ENCODE measurements at regions not wholly inside any gene's neighbourhood (a gene's known extent, or its start where the extent isn't known, plus 50 kb on each side); places are given as distances from the start of the nearest gene placed in this dataset.

DNA sequence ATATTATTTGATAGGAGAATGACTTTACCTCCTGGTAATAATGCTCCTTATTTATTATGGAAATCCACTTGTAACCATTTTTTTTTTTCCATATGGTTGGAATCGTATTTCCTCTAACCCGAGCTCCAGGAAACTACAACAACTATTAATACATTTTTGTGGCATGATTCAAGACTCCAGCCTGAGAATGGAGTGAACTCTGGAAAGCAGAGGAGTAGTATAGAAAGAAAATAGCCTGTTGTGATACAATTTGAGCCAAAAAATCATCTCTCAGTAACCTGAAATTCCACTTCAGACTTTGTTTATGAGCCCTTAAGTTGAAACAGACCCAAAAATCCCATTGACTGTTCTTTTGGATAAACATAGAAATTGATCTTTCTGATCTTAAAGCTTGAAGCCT lies 921.1 kb downstream of the SOCS6 start:
- Histone ChIP-seq H3K4me1 (ENCODE audit: low read length) (no peaks in the 10 kb centered on the region), H3K79me2 (ENCODE audit: low read length) (no peaks in the 10 kb centered on the region), H3F3A (ENCODE audit: insufficient read depth, low read length) (no peaks in the 10 kb centered on the region), H3K36me3 (replicated peaks; ENCODE audit: insufficient read depth, low read length) (no peaks in the 10 kb centered on the region), H3K27ac (ENCODE audit: low read length) (no peak overlapping the region), H3K9ac (ENCODE audit: low read length) (no peak overlapping the region), H3K4me2 (ENCODE audit: low read depth, low read length) (no peak overlapping the region), H3K9me2 (replicated peaks; ENCODE audit: insufficient read depth, low read length) (no peaks in the 10 kb centered on the region), H3K27me3 (replicated peaks; ENCODE audit: insufficient read depth, low read length) (no peaks in the 10 kb centered on the region), H2AFZ (ENCODE audit: low read length) (no peak overlapping the region), H4K20me1 (ENCODE audit: insufficient read depth, low read length) (no peaks in the 10 kb centered on the region), H3K4me3 (ENCODE audit: low read length) (no peak overlapping the region), H3K9me3 (replicated peaks; ENCODE audit: insufficient read depth, low read length) (no peaks in the 10 kb centered on the region)
- TF ChIP-seq EZH2phosphoT487 (IDR thresholded peaks at IDR 0.05; ENCODE audit: low read length), result no peak
- no peak for TF ChIP-seq EZH2 (optimal IDR thresholded peaks at IDR 0.05; ENCODE audit: low read depth, low read length)
- TF ChIP-seq, protein P1, sequence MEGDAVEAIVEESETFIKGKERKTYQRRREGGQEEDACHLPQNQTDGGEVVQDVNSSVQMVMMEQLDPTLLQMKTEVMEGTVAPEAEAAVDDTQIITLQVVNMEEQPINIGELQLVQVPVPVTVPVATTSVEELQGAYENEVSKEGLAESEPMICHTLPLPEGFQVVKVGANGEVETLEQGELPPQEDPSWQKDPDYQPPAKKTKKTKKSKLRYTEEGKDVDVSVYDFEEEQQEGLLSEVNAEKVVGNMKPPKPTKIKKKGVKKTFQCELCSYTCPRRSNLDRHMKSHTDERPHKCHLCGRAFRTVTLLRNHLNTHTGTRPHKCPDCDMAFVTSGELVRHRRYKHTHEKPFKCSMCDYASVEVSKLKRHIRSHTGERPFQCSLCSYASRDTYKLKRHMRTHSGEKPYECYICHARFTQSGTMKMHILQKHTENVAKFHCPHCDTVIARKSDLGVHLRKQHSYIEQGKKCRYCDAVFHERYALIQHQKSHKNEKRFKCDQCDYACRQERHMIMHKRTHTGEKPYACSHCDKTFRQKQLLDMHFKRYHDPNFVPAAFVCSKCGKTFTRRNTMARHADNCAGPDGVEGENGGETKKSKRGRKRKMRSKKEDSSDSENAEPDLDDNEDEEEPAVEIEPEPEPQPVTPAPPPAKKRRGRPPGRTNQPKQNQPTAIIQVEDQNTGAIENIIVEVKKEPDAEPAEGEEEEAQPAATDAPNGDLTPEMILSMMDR (IDR thresholded peaks at IDR 0.05; ENCODE audit: low read length), result no peak
- DNase-seq, result no peak

DNA sequence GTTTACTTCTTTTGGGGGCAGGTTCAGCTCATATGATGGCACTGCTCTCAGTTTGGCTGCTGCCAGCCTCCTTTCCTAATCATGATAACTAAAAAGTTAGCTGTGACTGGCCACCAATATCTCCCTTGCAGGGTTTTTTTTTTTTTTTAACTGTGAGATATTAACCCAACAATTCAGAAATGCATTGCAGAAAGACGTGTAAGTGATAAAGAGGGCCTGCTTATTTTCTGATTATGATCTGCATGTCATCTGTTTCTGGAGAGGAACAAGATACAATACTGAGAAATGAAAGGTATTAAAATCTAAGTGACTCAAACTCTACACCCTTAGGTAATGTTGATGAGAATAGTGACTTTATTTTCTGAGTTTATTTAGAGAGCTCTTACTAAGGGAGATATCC lies 905.6 kb downstream of the SOCS6 start:
- TF ChIP-seq EZH2 (optimal IDR thresholded peaks at IDR 0.05; ENCODE audit: low read depth, low read length) (no peak), EZH2phosphoT487 (IDR thresholded peaks at IDR 0.05; ENCODE audit: low read length) (no peak)
- TF ChIP-seq, protein P1 (IDR thresholded peaks at IDR 0.05; ENCODE audit: low read length), result no peak
- no peak overlapping the region for H2AFZ ChIP-seq (ENCODE audit: low read length)

DNA sequence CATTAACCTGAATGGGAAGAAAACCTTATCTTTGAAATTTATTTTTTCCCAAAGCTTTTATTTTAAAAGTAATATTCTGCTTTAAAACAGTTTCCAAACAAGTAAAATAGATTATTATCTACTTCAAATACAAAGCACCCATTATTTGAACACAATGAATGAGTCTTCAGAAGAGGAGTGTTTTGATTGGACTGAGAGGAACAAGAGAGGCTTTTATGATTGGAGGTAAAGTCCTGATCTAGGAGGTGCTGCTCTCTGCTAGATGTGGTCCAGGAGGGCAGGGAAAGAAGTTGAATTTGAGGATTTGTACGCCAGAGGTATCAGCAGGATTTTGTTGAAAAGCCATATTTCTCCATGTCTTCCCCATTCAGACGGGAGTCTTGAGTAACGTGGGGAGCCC lies 900.7 kb downstream of the SOCS6 start:
- Histone ChIP-seq H2AFZ (ENCODE audit: low read length) (no peak overlapping the region), H3K27ac (ENCODE audit: low read length) (no peak overlapping the region), H3K9ac (ENCODE audit: low read length) (no peak overlapping the region), H3K9me3 (replicated peaks; ENCODE audit: insufficient read depth, low read length) (no peaks in the 10 kb centered on the region; the same call in 1 of the 2 replicates), H3K36me3 (replicated peaks; ENCODE audit: insufficient read depth, low read length) (no peaks in the 10 kb centered on the region), H3K9me2 (replicated peaks; ENCODE audit: insufficient read depth, low read length) (no peaks in the 10 kb centered on the region), H3K4me1 (ENCODE audit: low read length) (no peaks in the 10 kb centered on the region), H3K79me2 (ENCODE audit: low read length) (no peaks in the 10 kb centered on the region), H3K4me3 (ENCODE audit: low read length) (no peak overlapping the region), H3K4me2 (ENCODE audit: low read depth, low read length) (no peak overlapping the region), H3F3A (ENCODE audit: insufficient read depth, low read length) (no peaks in the 10 kb centered on the region), H3K27me3 (replicated peaks; ENCODE audit: insufficient read depth, low read length) (no peaks in the 10 kb centered on the region), H4K20me1 (ENCODE audit: insufficient read depth, low read length) (no peaks in the 10 kb centered on the region)
- DNase-seq, result no peak
- TF ChIP-seq EZH2 (optimal IDR thresholded peaks at IDR 0.05; ENCODE audit: low read depth, low read length), result no peak
- TF ChIP-seq, protein P1 (IDR thresholded peaks at IDR 0.05; ENCODE audit: low read length), result no peak
- TF ChIP-seq EZH2phosphoT487 (IDR thresholded peaks at IDR 0.05; ENCODE audit: low read length), result no peak

More for the DNA sequence above, 905.6 kb downstream of the SOCS6 start:
- H3K4me3 ChIP-seq (ENCODE audit: low read length), result no peak overlapping the region
- H3K4me1 ChIP-seq (ENCODE audit: low read length), result no peaks in the 10 kb centered on the region
- no peaks in the 10 kb centered on the region for H4K20me1 ChIP-seq (ENCODE audit: insufficient read depth, low read length)
- no peaks in the 10 kb centered on the region for H3K27me3 ChIP-seq (replicated peaks; ENCODE audit: insufficient read depth, low read length)
- H3K9ac ChIP-seq (ENCODE audit: low read length), result no peak overlapping the region
- no peaks in the 10 kb centered on the region for H3K9me2 ChIP-seq (replicated peaks; ENCODE audit: insufficient read depth, low read length)
- H3K9me3 ChIP-seq (replicated peaks; ENCODE audit: insufficient read depth, low read length), result no peaks in the 10 kb centered on the region; the same call in 1 of the 2 replicates
- no peaks in the 10 kb centered on the region for H3F3A ChIP-seq (ENCODE audit: insufficient read depth, low read length)
- no peaks in the 10 kb centered on the region; the same call in 1 of the 2 replicates for H3K36me3 ChIP-seq (replicated peaks; ENCODE audit: insufficient read depth, low read length)
- H3K79me2 ChIP-seq (ENCODE audit: low read length), result no peaks in the 10 kb centered on the region
- DNase-seq, result no peak
- H3K27ac ChIP-seq (ENCODE audit: low read length), result no peak overlapping the region
- no peak overlapping the region for H3K4me2 ChIP-seq (ENCODE audit: low read depth, low read length)
